Astrocyte (in vitro differentiated cells and primary cell): ENCODE measurements at regions not wholly inside any gene's neighbourhood (a gene's known extent, or its start where the extent isn't known, plus 50 kb on each side); places are given as distances from the start of the nearest gene placed in this dataset.

Source experiments
- CTCF ChIP-seq: IDR thresholded peaks from 2 replicates; pipeline ENCODE4 v1.5.1; 2011; ENCODE audit warnings: low read depth, mild to moderate bottlenecking, inconsistent platforms, low read length, moderate library complexity; ENCODE audit not compliant: insufficient read depth
- EZH2 ChIP-seq: IDR thresholded peaks from 2 replicates; pipeline ENCODE4 v1.6.1; 2012; ENCODE audit warnings: mild to moderate bottlenecking, low read length, inconsistent platforms; ENCODE audit not compliant: insufficient read depth

- no peak for TF ChIP-seq CTCF
- no peak for TF ChIP-seq EZH2
These were observed 368.1 kb upstream of the ADGRL2 start for GRCh38 chr1:81432654-81433109.
